ENCODE measurements at regions not wholly inside any gene's neighbourhood (a gene's known extent, or its start where the extent isn't known, plus 50 kb on each side); places are given as distances from the start of the nearest gene placed in this dataset.

- Histone ChIP-seq H3K27me3 (no peaks in the 10 kb centered on the region), H3K27ac (no peak overlapping the region), H3K4me1 (no peaks in the 10 kb centered on the region), H3K9me3 (no peaks in the 10 kb centered on the region), H3K36me3 (no peaks in the 10 kb centered on the region), H3K4me3 (no peak overlapping the region)
- DNase-seq (ENCODE audit: low spot score in 2 of 2), result no peak
- TF ChIP-seq EP300 (IDR thresholded peaks at IDR 0.05), result no peak
- TF ChIP-seq, protein P1, sequence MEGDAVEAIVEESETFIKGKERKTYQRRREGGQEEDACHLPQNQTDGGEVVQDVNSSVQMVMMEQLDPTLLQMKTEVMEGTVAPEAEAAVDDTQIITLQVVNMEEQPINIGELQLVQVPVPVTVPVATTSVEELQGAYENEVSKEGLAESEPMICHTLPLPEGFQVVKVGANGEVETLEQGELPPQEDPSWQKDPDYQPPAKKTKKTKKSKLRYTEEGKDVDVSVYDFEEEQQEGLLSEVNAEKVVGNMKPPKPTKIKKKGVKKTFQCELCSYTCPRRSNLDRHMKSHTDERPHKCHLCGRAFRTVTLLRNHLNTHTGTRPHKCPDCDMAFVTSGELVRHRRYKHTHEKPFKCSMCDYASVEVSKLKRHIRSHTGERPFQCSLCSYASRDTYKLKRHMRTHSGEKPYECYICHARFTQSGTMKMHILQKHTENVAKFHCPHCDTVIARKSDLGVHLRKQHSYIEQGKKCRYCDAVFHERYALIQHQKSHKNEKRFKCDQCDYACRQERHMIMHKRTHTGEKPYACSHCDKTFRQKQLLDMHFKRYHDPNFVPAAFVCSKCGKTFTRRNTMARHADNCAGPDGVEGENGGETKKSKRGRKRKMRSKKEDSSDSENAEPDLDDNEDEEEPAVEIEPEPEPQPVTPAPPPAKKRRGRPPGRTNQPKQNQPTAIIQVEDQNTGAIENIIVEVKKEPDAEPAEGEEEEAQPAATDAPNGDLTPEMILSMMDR (IDR thresholded peaks at IDR 0.05), result no peak
- TF ChIP-seq POLR2AphosphoS5 (IDR thresholded peaks at IDR 0.05), result no peak
- TF ChIP-seq POLR2A (IDR thresholded peaks at IDR 0.05), result no peak
Observed at GRCh38 chr13:78036841-78037240, 118.2 kb upstream of the EDNRB start.

GRCh38 chr13:78035500-78035899 is 116.9 kb upstream of the EDNRB start:
- no peaks in the 10 kb centered on the region for H3K9me3 ChIP-seq
- no peaks in the 10 kb centered on the region for H3K27me3 ChIP-seq
- no peak overlapping the region for H3K4me3 ChIP-seq
- no peaks in the 10 kb centered on the region for H3K4me1 ChIP-seq
- no peaks in the 10 kb centered on the region for H3K36me3 ChIP-seq
- H3K27ac ChIP-seq, result no peak overlapping the region
- no peak for DNase-seq (ENCODE audit: low spot score in 2 of 2)
- TF ChIP-seq POLR2AphosphoS5 (IDR thresholded peaks at IDR 0.05) (no peak), EP300 (IDR thresholded peaks at IDR 0.05) (no peak)
- TF ChIP-seq, protein P1 (IDR thresholded peaks at IDR 0.05), result no peak
- WGBS, result 77% methylated on average over 1 of the region's 1 CpG

- H3K27me3 ChIP-seq, result no peaks in the 10 kb centered on the region
- H3K9me3 ChIP-seq, result no peaks in the 10 kb centered on the region
- H3K27ac ChIP-seq, result no peak overlapping the region
- no peaks in the 10 kb centered on the region for H3K36me3 ChIP-seq
- no peaks in the 10 kb centered on the region for H3K4me1 ChIP-seq
- no peak for TF ChIP-seq POLR2AphosphoS5 (IDR thresholded peaks at IDR 0.05)
- no peak for TF ChIP-seq EP300 (IDR thresholded peaks at IDR 0.05)
- TF ChIP-seq, protein P1 (IDR thresholded peaks at IDR 0.05), result no peak
- no peak for TF ChIP-seq POLR2A (IDR thresholded peaks at IDR 0.05)
- H3K4me3 ChIP-seq, result no peak overlapping the region
- DNase-seq (ENCODE audit: low spot score in 2 of 2), result no peak
- WGBS, result 53% methylated on average over 3 of the region's 3 CpGs
Observed at GRCh38 chr13:78033509-78033908, 114.9 kb upstream of the EDNRB start.

GRCh38 chr13:78032132-78032531 is 113.5 kb upstream of the EDNRB start:
- no peak overlapping the region for H3K4me3 ChIP-seq
- no peaks in the 10 kb centered on the region for H3K4me1 ChIP-seq
- no peaks in the 10 kb centered on the region for H3K27me3 ChIP-seq
- TF ChIP-seq EP300 (IDR thresholded peaks at IDR 0.05) (no peak), POLR2A (IDR thresholded peaks at IDR 0.05) (no peak), POLR2AphosphoS5 (IDR thresholded peaks at IDR 0.05) (no peak)
- TF ChIP-seq, protein P1 (IDR thresholded peaks at IDR 0.05), result no peak
- no peak overlapping the region for H3K27ac ChIP-seq
- no peak for DNase-seq (ENCODE audit: low spot score in 2 of 2)
- H3K36me3 ChIP-seq, result no peaks in the 10 kb centered on the region
- H3K9me3 ChIP-seq, result no peaks in the 10 kb centered on the region

GRCh38 chr13:78030341-78030896 is 111.8 kb upstream of the EDNRB start:
- TF ChIP-seq POLR2A (IDR thresholded peaks at IDR 0.05), result no peak
- no peak for TF ChIP-seq POLR2AphosphoS5 (IDR thresholded peaks at IDR 0.05)
- TF ChIP-seq, protein P1 (IDR thresholded peaks at IDR 0.05), result no peak
- TF ChIP-seq EP300 (IDR thresholded peaks at IDR 0.05), result no peak
- Histone ChIP-seq H3K27ac (no peak overlapping the region), H3K4me3 (no peak overlapping the region), H3K9me3 (no peaks in the 10 kb centered on the region), H3K36me3 (no peaks in the 10 kb centered on the region), H3K4me1 (no peaks in the 10 kb centered on the region), H3K27me3 (no peaks in the 10 kb centered on the region)
- WGBS, result 81% methylated on average over 2 of the region's 2 CpGs
- no peak for DNase-seq (ENCODE audit: low spot score in 2 of 2)
